ENCODE measurements at regions not wholly inside any gene's neighbourhood (a gene's known extent, or its start where the extent isn't known, plus 50 kb on each side); places are given as distances from the start of the nearest gene placed in this dataset.

DNA sequence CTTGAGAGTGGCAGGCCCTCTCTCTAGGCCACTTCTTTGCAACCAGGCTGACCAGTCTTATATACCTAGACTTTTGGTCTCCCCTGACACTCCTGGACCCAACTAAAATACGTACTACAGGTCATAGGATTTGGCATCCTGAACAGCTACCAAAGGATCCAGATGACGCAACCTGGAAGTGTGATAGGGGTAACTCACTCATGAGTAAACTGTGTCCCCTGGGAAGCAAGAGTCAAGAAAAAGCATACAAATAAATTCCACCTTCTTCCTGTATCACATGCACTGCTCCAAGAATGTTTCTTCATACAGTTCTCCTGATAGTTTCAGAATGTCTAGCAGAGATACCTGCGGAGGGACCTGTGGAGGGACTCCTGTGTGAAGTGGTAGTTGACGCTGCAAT lies 172.3 kb downstream of the MDFIC start:
- TF ChIP-seq, protein P1, sequence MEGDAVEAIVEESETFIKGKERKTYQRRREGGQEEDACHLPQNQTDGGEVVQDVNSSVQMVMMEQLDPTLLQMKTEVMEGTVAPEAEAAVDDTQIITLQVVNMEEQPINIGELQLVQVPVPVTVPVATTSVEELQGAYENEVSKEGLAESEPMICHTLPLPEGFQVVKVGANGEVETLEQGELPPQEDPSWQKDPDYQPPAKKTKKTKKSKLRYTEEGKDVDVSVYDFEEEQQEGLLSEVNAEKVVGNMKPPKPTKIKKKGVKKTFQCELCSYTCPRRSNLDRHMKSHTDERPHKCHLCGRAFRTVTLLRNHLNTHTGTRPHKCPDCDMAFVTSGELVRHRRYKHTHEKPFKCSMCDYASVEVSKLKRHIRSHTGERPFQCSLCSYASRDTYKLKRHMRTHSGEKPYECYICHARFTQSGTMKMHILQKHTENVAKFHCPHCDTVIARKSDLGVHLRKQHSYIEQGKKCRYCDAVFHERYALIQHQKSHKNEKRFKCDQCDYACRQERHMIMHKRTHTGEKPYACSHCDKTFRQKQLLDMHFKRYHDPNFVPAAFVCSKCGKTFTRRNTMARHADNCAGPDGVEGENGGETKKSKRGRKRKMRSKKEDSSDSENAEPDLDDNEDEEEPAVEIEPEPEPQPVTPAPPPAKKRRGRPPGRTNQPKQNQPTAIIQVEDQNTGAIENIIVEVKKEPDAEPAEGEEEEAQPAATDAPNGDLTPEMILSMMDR (conservative IDR thresholded peaks at IDR 0.05; ENCODE audit: low read depth, low read length), result no peak
- no peak for TF ChIP-seq POLR2A (IDR thresholded peaks at IDR 0.05; ENCODE audit: low read depth, low read length)
- TF ChIP-seq ELK1 (IDR thresholded peaks at IDR 0.05; ENCODE audit: borderline replicate concordance, low read depth, low read length), result no peak
- no peak for TF ChIP-seq BHLHE40 (IDR thresholded peaks at IDR 0.05; ENCODE audit: low read depth, low read length)
- no peak for TF ChIP-seq CHD1 (IDR thresholded peaks at IDR 0.05; ENCODE audit: low read depth, low read length)
- TF ChIP-seq FOS (IDR thresholded peaks at IDR 0.05; ENCODE audit: low read depth, low read length), result no peak
- TF ChIP-seq MXI1 (IDR thresholded peaks at IDR 0.05; ENCODE audit: borderline replicate concordance, low read depth, low read length), result no peak
- TF ChIP-seq USF2 (IDR thresholded peaks at IDR 0.05; ENCODE audit: low read depth, low read length), result no peak
- TF ChIP-seq RFX5 (IDR thresholded peaks at IDR 0.05; ENCODE audit: low read depth, low read length), result no peak
- TF ChIP-seq RAD21 (IDR thresholded peaks at IDR 0.05; ENCODE audit: low read length), result no peak
